ENCODE measurements at regions not wholly inside any gene's neighbourhood (a gene's known extent, or its start where the extent isn't known, plus 50 kb on each side); places are given as distances from the start of the nearest gene placed in this dataset.
A peak's percentile ranks its signal among the peaks of the same experiment; 100 is the strongest.
"Not testable (repeated sequence)": the region's sequence is repeated elsewhere in the genome, so short reads cannot be mapped to it uniquely, and the experiment has no call there.

DNA sequence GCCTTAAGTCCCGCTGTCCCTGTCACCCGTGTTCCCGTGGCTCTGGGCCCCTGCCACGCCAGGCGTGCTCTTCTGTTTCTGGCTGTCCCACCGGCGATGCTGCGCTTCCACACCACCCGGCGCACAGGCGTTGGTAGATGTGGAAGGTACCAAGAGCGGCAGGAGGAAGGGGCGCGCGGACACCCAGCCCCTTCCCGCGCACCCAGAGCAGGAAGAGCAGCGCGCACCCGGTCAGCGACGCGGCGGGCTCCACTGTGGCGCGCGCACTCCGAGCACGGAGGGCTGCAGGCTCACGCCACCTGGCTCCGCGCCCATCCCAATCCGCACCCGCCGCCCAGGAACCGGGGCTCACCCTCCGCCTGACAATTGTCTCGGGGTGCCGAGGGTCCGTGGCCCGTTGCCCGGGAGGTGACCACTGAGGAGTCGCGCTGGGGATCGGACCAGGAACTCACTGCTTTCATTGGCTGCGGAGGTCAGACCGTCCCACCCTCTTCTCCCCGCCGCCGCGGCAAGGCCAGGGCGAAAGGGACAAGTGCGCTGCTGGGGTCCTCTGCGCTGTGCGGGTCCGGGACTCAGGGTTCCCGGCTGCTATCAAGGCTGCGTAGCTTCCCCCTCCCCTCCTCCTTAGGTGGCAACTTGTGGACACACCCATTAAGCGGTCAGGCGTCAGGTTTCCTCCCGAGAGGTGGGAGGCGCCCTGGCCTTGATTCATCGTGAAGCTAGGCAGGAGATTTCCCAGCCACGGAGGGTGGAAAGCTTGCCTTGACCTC lies 121.6 kb upstream of the ZNF92 start:
- peak; percentile 75 for DNase-seq (ENCODE audit: low spot score)

DNA sequence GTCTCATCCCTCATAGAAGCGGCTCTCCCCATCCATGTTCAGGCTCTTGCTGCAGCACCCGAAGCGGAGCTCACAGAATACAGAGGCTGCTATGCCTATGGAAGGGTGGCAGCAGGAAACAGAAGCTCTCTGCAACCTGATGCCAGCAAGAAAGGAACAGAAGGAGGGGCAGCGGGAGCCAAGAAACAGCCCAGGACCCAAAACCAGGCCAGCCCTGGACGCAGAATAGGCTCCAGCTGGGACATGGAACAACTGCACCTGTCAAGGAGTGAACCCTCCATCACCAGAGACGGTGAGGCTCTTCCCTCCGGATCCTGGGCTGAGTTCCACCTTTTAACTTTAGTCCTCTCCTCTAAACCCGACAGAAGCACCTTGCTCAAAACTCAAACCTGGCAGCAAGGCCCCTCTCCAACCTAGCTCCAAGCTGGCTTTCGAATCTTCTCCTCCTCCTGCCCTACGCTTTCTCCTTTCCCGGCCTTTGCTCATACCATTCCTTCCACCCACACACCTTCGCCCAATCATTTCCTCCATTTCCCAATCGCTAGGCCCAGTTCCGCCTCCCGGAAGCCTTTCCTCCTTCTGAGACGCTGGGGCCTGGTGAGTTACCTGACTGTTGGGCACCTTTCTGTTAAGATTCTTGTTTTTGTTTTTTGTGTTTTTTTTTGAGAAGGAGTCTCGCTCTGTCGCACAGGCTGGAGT lies 122.8 kb upstream of the ZNF92 start:
- DNase-seq (ENCODE audit: low spot score), result no peak

DNA sequence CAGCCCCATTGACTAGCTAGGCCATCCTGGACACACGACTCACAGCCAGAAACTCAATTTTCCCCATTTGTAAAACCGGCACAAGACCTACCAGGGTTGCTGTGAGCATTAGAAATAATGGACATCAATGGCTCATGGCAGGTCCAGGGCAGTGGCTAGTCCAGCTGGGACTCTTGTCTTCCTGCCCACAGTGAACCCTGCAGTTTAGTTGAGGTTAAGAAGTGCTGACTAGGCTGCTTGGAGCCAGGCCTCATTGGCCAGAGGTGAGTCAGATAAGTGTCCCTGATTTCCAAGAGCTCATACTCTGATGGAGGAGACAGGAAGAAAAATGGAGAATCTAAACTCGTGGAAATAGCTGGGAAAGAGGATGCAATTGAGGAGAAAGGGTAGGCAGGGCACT lies 123.4 kb upstream of the ZNF92 start:
- no peak for DNase-seq (ENCODE audit: low spot score)

DNA sequence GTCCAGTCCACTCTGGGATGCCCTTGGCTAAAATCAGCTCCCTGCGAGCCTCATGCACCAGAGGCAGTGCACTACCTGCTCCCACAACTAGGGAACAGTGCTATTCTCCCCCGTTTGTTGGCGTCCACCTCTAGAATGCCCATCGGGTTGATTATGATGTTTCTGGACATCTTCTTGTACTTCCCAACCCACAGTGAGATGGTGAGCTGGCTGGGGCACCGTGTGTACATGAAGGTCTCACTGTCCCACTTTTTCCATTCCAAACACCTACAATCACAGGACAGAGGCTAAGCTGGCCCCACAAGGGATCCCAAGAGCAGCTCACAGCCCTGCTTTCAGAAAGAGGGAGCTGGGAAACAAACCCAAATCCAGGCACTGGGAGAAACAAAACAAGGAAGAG lies 126.2 kb upstream of the ZNF92 start:
- DNase-seq (ENCODE audit: low spot score), result no peak

DNA sequence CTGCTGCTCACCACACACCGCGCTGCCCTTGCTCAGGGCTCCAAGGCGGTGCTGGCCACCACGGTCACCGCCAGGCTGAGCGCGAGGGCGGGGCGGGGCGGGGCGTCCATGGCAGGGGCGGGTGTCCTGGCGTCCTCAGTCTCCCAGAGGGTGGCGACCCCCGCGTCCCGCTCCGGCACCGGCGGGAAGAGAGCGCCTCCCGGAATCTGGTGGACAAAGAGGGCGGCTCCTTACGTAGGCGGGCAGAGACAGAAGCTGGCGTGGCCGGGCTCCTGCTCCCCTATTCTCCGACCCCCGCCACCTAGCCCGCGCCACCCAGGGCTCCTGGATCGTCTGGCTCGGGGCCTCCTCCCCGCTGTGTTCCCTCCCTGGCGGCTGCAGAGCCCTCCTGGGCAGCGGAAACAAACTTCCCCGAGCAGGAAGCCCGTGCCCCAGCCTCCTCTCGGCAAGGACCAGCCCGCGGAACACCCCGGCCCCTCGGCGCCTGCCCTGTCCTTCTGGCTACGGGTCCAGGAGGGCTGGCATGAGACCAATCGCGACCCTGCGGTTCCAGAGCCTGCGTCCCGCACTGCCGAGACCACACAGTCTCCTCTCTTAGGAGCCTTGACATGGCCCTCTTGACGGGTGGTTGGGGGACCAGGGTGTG lies 133.8 kb upstream of the ZNF92 start:
- DNase-seq (ENCODE audit: low spot score), result peak; percentile 49

DNA sequence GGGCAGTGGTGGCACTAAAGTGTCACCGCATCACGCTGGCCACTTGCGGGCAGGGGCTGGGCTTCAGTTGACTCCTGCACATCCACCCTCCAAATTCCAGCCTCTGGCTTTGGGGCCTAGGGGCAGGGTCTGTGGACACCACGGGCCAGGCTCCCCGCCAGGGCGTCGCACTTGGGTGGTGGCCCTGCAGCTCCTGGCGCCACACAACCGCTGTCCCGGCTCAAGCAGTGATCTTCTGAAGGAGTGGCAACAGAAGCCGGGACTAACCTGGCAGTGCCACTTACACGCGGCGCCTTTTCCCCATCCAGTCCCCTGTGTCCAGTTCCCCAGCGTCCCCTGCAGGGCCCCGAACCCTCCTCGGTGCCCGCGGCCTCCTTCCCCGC lies 134.3 kb upstream of the ZNF92 start:
- DNase-seq (ENCODE audit: low spot score), result no peak

DNA sequence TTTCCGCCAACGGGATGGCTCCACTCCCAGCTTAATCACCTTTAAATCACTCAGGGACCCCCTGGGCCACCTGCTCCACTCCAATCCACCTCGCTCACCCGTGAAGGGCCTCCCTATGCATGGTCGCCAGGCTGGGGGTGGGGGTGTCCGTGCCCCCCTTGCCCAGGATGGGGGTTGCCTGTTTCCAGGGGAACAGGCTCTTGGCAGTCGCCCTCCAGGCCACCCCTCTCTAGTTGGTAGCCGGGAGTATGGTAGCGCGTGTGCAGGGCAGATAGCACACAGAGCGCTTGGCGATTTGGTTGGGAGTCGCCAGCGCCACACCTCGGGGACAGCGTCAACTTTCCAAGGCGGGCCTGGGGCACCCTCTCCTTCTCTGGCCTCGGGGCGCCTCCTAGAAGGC lies 134.9 kb upstream of the ZNF92 start:
- DNase-seq (ENCODE audit: low spot score), result no peak

DNA sequence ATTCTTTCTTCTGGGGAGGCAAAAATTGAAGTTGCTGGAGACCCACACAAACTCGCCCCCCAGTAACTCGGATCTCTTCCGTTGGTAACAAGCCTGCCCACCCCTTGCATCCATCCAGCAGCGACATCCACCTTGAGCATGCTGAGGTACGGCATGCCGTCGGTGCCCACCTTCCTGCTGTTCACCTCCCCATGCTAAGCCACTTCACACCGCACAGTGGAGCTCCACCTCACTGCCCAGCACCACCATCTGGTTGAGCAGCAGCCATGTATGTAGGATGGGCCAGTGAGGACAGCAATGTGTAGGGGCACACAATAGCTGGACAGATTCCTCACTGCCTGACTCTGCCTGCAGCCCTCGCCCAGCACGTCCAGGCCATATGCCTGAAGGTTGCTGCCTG lies 138.1 kb upstream of the ZNF92 start:
- no peak for DNase-seq (ENCODE audit: low spot score)

DNA sequence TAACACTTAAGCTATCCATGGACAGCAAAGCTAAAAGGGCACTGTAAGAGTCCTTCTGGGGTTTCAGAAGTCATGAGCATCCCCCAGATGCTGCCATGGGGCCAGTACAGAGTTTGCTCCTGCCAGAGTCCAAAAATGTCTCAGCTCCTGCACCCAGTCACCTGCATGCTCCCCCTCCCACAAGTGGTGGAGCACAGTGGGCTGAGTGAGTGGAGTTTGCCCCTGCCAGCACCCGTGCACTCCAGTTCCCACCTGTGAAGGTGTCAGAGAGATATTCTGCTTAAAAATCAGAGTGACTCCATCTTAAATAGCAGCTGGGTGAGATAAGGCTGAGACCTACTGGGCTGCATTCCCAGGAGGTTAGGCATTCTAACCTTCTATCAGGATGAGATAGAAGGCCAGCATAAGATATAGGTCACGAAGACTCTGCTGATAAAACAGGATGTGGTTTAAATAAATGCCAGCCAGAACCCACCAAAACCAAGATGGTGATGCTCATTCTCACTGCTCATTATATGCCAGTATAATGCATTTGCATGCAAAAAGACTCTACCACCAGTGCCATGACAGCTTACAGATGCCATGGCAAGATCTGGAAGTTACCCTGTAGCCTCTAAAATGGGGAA lies 140.1 kb upstream of the ZNF92 start:
- peak; percentile 21 for DNase-seq (ENCODE audit: low spot score)

DNA sequence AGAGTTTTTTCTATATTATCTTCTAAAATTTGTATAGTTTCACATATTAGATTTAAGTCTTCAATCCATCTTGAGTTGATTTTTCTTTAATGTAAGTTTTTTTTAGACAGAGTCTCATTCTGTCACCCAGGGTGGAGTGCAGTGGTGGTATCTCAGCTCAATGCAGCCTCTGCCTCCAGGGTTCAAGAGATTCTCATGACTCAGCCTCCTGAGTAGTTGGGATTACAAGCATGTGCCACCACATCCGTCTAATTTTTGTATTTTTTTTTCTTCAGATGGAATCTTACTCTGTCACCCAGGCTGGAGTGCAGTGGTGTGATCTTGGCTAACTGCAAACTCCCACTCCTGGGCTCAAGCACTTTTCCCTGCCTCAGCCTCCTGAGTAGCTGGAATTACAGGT lies 143.4 kb upstream of the ZNF92 start:
- DNase-seq (ENCODE audit: low spot score), result no peak

DNA sequence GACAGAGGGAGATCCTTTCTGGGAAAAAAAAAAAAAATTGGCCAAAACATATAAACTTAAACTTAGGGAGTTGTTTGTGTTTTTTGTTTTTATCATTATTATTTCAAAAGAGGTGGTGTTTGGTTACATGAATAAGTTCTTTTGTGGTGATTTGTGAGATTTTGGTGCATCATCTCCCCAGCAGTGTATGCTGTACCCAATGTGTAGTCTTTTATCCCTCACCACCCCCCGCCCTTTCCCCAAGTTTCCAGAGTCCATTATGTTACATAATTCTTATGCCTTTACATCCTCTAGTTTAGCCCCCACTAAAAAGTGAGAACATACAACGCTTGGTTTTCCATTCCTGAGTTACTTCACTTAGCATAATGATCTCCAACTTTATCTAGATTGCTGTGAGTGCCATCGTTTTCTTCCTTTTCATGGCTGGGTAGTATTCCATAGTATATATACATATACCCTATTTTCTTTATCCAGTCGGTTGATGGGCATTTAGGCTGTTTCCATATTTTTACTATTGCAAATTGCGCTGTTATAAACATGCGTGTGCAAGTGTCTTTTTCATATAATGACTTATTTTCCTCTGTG lies 148.1 kb upstream of the ZNF92 start:
- no peak for DNase-seq (ENCODE audit: low spot score)

DNA sequence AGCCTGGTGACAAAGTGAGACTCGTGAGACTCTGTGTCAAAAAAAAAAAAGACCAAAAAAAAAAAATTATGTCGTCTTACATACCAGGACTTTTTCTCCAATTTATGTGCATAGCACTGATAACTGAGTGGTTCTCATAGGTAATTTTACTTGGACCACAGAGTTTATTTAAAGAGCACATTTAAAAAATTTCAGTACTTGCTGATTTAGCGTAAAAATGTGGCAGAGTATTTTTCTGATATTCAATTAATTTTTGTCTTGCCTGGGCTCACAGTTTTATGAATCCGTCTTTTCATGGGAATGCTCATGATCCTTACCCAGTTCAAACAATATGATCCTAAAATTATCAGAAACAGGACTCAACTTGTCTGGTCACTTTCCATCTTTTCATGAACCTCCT lies 151.0 kb upstream of the ZNF92 start:
- no peak for DNase-seq (ENCODE audit: low spot score)

DNA sequence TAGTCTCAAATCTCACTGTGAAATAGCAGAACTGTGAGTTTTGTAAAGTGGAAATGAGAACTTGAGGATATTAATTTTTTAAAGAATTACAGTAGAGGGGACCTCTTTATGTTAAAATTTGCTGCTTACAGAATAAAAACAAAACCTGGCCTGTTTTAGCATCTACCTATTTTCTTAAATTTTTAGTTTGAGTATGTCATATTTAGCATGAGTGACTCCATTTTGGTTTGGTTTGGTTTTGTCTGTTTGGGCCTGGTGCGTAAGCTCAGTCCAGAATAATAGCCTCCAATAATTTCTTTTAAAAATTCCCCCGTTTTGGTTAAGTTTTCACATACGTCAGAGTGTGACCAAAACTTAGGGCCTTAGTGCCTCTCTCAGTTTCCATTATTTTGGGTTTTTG lies 152.0 kb upstream of the ZNF92 start:
- no peak for DNase-seq (ENCODE audit: low spot score)

DNA sequence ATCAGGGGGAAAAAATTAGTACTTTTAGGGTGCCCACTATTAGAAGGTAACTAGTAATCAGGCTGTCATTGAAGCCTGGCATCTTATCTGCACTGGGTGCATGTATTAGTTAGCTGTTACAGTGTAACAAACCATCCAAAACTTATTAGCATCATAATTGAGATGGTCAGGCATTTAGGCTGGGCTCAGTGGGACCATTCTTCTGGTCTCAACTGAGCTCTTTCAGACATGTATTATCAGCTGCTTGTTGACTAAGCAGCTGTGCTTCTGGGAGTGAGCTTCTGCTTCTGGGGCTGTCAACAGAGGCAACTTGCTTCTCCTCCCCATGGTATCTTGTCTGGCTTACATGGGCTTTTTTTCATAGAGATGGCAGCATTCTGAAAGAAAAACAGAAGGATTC lies 154.0 kb upstream of the ZNF92 start:
- no peak for DNase-seq (ENCODE audit: low spot score)

DNA sequence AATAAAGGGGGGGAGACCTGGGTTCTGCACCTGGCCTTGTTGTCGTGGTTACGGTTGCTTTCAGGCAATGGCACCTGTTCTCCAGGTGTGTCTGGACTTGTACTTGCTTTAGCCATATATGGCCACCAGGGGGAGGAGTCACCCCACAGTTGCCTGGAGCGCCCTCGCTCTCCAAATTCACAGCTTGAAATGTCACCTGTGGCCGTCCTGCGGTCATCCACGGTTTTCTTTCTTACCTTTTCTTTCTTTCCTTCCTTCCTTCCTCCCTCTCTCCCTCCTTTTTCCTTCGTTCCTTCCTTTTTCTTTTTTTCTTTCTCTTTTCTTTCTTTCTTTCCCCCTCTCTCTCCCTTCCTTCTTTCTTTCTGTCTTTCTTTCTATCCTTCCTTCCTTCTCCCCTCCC lies 157.2 kb upstream of the ZNF92 start:
- DNase-seq (ENCODE audit: low spot score), result peak; percentile 84

DNA sequence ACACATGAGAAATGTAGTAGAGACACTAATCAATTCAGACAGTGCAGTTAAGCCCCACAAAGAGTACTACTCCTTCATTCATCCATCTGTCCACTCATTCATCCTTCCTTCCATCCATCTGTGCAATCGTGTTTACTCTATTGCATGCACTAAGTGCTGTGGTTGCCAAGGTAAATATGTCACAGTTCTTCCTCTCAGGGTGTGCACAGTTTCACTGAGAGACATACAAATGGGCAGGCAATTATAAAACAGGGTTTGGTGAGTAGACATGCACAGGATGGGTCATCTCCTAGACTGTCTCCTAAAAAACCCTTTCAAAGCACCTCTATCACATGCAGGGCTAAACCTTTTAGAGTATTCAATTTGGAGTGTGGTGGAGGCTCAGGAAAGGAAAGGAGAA lies 160.4 kb upstream of the ZNF92 start:
- not testable (repeated sequence) for DNase-seq (ENCODE audit: low spot score)

DNA sequence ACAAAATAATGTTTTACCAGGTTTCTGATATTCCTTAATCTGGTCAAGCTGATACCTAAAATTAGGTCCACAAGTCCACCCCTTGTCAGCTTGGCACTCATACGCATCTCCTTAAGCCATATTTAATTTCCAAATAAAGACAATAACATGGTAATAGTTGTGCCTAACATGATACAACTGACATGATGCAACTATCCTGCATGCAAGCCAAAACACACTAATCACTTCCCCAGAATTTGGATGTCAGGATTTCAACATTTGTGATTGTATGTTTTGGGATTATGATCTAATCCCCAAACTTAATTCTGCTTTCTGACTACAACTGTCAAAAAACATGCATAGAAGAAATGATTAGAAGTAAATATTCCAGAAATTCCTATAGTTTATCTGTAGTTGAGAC lies 174.4 kb upstream of the ZNF92 start:
- DNase-seq (ENCODE audit: low spot score), result not testable (repeated sequence)

DNA sequence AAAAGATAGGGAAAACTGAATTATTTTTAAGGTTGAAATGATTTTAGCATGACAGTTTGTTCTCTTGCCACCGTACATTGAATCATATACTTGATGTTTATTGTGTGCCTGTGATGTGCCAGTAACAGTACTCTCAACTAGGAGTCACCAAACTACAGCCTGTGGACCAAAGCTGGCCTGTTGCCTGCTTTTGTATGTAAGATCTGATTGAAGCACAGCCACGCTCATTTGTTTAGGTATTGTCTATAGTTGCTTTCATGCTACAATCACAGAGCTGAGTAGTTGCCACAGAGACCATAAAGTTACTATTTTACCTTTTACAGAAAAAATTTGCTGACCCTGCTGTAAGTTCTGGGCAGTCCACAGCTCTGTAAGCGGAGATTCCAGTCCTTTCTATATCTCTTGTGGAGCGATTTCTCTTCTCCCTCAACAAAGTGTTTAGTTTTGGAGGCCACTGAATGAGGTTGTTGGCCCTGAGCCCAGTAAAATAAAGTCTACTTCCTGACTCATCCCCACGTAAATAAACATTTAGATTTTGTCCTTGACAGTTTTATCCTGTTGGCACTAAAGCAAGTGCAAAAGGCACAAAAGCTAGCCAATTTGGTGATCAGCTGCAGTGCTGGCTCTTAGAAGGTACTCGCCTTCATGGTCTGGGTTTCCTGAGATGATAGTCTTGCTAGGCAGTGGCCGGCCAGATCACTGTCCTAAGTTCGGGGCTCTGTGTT lies 180.2 kb upstream of the ZNF92 start:
- DNase-seq (ENCODE audit: low spot score), result not testable (repeated sequence)

DNA sequence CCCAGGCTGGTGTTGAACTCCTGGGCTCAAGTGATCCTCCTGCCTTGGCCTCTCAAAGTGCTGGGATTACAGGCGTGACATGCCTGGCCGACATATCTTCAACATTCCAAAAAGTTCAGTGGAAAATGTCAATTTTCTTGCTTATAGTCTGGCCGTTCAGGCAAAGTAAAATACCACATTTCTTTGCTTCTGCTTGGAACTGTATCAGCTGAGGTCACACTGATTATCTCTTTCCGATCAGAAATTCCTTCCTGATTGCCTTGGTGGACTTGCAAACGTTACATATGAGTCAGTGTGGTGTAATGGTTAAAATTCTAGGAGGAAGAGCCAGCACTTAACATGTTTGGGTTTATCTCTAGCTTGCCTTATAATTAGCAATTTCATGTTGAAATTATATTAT lies 170.6 kb upstream of the ERV3-1 start:
- DNase-seq (ENCODE audit: low spot score), result not testable (repeated sequence)

DNA sequence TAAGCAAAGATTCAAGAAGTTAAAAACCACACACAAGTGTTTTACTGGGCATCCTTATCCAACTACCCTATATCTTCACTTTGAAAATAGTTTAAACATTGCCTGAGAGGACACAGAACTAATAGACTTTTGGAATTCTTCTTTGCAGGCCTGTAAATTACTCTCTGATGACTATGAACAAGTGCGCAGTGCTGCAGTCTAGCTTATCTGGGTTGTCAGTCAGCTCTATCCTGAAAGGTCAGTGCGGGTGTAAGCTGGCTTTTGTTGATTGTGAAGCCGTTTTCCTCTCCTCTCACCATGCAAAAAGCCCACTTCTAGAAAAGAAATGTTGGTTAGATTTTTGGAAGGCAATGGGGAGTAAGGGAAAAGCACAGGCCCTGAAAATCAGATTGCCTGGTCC lies 143.6 kb upstream of the ERV3-1 start:
- DNase-seq (ENCODE audit: low spot score), result not testable (repeated sequence)

DNA sequence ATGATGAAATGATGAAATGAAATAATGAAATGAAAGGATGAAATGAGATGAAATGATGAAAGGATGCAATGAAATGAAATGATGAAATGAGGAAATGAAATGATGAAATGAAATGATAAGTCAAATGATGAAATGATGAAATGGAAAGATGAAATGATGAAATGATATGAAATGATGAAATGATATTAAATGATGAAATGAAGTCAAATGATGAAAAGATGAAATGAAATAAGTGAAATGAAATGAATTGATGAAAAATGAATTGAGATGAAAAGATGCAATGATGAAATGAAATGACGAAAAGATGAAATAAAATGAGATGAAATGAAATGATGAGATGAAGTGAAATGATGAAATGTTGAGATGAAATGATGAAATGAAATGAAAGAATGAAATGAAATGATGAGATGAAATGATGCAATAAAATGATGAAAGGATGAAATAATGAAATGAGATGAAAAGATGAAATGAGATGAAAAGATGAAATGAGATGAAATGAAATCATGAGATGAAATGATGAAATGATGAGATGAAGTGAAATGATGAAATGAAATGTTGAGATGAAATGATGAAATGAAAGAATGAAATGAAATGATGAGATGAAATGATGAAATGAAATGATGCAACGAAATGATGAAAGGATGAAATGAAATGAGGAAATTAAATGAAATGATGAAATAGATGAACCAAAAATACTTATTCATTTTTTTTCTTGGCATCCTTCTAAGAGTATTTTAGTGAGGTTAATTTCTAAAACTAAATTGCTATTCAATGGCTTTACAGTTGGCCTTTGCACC lies 139.8 kb upstream of the ERV3-1 start:
- not testable (repeated sequence) for DNase-seq (ENCODE audit: low spot score)

Data from SW480 (cell line).